GM21786 (cell line): ENCODE measurements at regions not wholly inside any gene's neighbourhood (a gene's known extent, or its start where the extent isn't known, plus 50 kb on each side); places are given as distances from the start of the nearest gene placed in this dataset.
A peak's percentile ranks its signal among the peaks of the same experiment; 100 is the strongest.

ENCODE experiments used
- ATAC-seq: cut with Tn5 transposase; IDR thresholded peaks from one replicate; pipeline ENCODE4 v1.9.1; 2021; ENCODE audit not compliant: unreplicated experiment

GRCh38 chr12:63090716-63091115 is 60.3 kb downstream of the AVPR1A start:
- no peak for ATAC-seq

GRCh38 chr12:63086149-63086915 is 64.7 kb downstream of the AVPR1A start:
- ATAC-seq: no peak

GRCh38 chr12:63085120-63085519 is 65.9 kb downstream of the AVPR1A start:
- ATAC-seq: no peak

GRCh38 chr12:63084501-63084900 is 66.5 kb downstream of the AVPR1A start:
- ATAC-seq: no peak

- ATAC-seq: no peak
Observed at GRCh38 chr12:63083046-63083445, 68.0 kb downstream of the AVPR1A start.

- ATAC-seq: no peak
Observed at GRCh38 chr12:63079791-63080502, 71.1 kb downstream of the AVPR1A start.

GRCh38 chr12:63078906-63079305 is 72.1 kb downstream of the AVPR1A start:
- ATAC-seq: no peak

- ATAC-seq: no peak
Observed at GRCh38 chr12:63075376-63076060, 75.5 kb downstream of the AVPR1A start.

- ATAC-seq: no peak
Observed at GRCh38 chr12:63070709-63071108, 80.3 kb downstream of the AVPR1A start.

GRCh38 chr12:63069860-63070617 is 81.0 kb downstream of the AVPR1A start:
- no peak for ATAC-seq

- ATAC-seq: peak; percentile 56
Observed at GRCh38 chr12:63068857-63069442, 82.1 kb downstream of the AVPR1A start.

GRCh38 chr12:63066782-63067181 is 84.2 kb downstream of the AVPR1A start:
- ATAC-seq: no peak

GRCh38 chr12:63066136-63066535 is 84.9 kb downstream of the AVPR1A start:
- ATAC-seq: no peak

GRCh38 chr12:63064080-63064479 is 86.9 kb downstream of the AVPR1A start:
- ATAC-seq: no peak

GRCh38 chr12:63056649-63057048 is 94.4 kb downstream of the AVPR1A start:
- ATAC-seq: no peak

- no peak for ATAC-seq
Observed at GRCh38 chr12:63052696-63053095, 98.3 kb downstream of the AVPR1A start.

- ATAC-seq: no peak
Observed at GRCh38 chr12:63047146-63047545, 103.9 kb downstream of the AVPR1A start.

GRCh38 chr12:63045020-63045860 is 105.8 kb downstream of the AVPR1A start:
- no peak for ATAC-seq

GRCh38 chr12:63042646-63043045 is 107.7 kb upstream of the PPM1H start:
- no peak for ATAC-seq

GRCh38 chr12:63041601-63042000 is 106.7 kb upstream of the PPM1H start:
- no peak for ATAC-seq
